ENCODE measurements at regions not wholly inside any gene's neighbourhood (a gene's known extent, or its start where the extent isn't known, plus 50 kb on each side); places are given as distances from the start of the nearest gene placed in this dataset.

DNA sequence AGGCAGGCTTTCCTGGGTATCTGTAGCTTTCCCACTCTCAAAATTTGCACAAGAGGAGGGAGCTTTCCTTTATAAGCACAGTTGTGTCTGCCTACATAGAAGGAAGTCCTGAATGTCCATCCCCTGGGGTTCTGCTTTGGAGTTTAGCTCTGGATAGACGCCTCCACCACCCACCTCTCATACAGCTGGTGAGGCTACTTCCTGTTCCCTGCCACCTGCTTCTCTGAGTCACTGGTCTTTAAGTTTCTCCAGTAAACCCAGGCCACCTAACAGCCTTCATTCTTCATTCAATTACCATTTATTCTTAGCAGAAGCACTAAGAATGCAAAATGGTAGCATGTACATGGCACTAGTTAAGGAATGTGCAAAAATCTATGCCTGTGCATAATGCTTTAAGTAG is 407.8 kb downstream of the CDH2 start:
- DNase-seq (ENCODE audit: extremely low spot score, insufficient read length, low read depth), result no peak
- FAIRE-seq, result no peak

GRCh38 chr18:27763936-27764335 is 413.0 kb downstream of the CDH2 start:
- DNase-seq (ENCODE audit: extremely low spot score, insufficient read length, low read depth) (no peak), FAIRE-seq (no peak)

DNA sequence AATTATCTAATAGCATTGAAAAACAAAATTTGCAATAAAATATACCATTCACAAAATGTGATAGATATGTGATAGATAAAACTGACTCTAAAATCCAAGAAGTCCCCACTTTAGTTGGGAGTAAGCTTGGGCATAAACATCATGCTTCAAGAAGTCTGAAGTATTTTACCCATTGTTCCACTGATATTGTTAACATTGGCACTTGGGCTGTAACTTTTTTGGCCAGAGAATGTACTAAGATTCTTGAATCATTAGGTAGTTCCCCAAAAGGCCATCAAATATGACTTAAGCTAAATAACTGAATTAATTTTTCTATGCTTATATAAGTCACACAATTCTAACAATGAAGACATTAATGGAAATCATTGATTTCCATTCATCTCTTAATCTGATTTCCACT is 413.6 kb downstream of the CDH2 start:
- DNase-seq (ENCODE audit: extremely low spot score, insufficient read length, low read depth), result no peak
- FAIRE-seq, result no peak

GRCh38 chr18:27762054-27762453 is 414.9 kb downstream of the CDH2 start:
- DNase-seq (ENCODE audit: extremely low spot score, insufficient read length, low read depth) (no peak), FAIRE-seq (no peak)

- FAIRE-seq (no peak), DNase-seq (ENCODE audit: extremely low spot score, insufficient read length, low read depth) (no peak)
Observed at GRCh38 chr18:27752944-27753343, 424.0 kb downstream of the CDH2 start.

DNA sequence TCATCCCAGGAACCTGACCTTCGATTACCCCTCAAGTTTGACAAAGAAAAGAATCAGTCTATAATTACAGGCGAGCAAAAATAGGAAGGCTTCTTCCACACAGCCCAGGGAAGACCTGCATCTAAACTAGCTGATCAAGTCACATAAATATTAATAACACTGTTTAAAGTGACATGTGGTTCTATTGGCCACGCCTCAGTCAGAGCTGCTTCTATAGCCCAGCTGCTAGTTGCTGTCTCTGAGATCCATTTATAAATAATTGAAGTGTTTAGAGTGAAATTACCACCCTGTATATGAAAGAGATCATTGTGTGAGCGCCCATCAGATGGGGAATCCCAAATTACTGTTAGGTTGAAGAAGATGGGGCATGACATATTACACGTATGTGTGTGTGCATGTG is 426.0 kb downstream of the CDH2 start:
- no peak for DNase-seq (ENCODE audit: extremely low spot score, insufficient read length, low read depth)
- no peak for FAIRE-seq

GRCh38 chr18:27750014-27750413 is 426.9 kb downstream of the CDH2 start:
- no peak for DNase-seq (ENCODE audit: extremely low spot score, insufficient read length, low read depth)

DNA sequence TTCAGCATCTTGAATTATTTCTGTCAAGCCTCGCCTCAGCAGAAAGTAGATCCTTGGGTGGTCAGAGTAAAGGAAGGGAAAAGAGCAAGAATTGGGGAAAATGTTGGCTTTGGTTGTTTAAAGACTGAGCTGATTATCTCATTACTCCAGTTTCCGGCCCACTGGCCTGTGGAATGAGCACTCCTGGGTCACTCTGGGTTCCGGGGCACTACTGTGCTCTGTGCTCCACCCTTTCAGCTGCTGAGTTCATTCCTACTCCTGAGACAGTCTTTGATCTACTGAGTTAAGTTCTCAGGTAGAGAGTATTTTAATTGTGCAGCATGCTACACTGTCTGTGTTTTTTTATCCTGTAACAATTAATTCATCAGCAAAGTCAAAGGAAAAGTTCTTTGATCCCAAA is 427.7 kb downstream of the CDH2 start:
- FAIRE-seq, result no peak

More at GRCh38 chr18:27750014-27750413, 426.9 kb downstream of the CDH2 start:
- no peak for FAIRE-seq

DNA sequence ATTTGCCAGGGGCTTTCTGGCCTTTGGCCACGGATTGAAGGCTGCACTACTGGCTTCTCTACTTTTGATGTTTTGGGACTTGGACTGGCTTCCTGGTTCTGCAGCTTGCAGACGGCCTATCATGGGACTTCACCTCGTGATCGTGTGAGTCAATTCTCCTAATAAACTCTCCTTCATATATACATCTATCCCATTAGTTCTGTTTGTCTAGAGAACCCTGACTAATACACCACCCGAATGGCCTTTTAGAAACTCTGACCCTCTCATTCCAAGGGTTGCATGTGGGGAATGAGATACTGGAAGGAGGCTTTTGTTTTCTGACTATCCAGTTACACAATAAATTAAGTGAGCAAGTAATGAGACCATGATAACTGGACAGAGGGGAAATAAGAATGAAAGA is 430.7 kb downstream of the CDH2 start:
- FAIRE-seq (no peak), DNase-seq (ENCODE audit: extremely low spot score, insufficient read length, low read depth) (no peak)

More for the DNA sequence above, 427.7 kb downstream of the CDH2 start:
- DNase-seq (ENCODE audit: extremely low spot score, insufficient read length, low read depth), result no peak

GRCh38 chr18:27735117-27735516 is 441.8 kb downstream of the CDH2 start:
- FAIRE-seq (no peak), DNase-seq (ENCODE audit: extremely low spot score, insufficient read length, low read depth) (no peak)

DNA sequence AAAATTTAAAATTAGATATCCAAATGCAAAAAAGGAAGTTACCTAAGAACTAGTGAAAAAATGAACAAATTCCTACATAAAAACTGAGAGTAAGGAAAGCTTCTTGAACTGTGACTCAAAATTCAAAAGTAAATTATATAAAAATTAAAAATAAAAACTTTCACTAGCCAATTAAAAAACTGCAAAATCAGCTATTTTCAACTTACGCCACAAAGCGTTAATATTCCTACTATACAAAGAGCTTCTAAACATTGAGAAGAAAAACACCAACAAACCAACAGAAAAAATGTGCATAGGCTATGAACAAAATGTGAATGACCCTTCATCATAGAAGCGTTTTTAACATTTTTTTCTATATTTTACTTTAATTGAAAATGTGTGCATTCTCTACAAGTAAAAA is 445.7 kb downstream of the CDH2 start:
- DNase-seq (ENCODE audit: extremely low spot score, insufficient read length, low read depth) (no peak), FAIRE-seq (no peak)

DNA sequence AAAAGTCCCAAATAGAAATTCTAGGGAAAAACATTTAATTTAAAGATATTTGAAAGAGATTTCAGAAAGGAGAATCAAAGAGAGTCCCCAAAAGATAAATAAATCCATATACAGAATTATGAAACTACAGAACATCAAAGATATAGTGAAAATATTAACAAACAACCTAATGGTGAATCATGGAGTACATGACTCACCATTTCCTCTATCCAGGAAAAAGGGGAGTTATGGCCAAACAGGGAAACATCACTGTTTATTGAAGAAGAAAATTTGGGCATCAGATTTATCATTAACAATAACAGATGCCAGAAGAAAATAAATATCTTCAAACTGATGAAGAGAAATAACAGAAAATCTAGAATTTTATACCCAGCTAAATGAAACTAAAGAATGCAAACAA is 448.3 kb downstream of the CDH2 start:
- DNase-seq (ENCODE audit: extremely low spot score, insufficient read length, low read depth) (no peak), FAIRE-seq (no peak)

DNA sequence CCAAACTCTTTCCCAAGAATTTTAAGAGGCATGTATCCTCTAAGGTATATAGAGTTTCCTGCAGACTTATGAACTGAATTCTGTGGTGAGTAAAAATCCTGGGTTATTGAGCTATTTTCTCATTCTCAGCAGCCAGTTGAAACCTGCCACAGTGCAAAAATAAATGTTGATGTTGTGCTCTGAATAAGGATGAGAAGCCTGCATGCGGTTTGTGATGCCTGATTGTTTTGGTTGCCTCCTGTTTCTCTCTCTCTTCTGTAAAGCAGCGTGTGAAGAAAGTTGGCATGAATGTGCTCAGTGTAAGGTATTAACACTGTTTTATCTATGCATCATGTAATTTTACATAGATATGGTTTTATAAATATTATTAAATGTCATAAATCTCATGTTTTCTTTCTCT is 452.6 kb downstream of the CDH2 start:
- FAIRE-seq, result no peak

DNA sequence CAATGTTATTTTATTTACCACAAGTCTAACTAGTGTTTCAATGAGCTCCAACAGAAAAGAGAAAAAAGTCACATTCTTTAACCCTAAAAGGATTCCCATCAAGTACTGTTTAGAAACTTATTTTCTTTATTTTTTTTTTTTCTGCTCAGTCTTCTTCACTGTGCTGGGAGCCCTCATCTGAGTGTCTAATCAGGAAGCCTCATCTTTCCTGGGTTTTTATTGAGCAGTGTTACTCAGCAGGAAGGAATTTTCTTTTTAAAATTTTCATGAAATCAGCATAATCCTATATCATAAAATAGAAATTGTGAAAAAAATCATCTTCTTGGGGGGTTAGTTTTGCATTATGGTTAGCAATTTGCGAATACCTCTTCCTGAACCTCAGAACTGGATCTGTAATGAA is 453.8 kb downstream of the CDH2 start:
- DNase-seq (ENCODE audit: extremely low spot score, insufficient read length, low read depth) (no peak), FAIRE-seq (no peak)

More for the DNA sequence above, 452.6 kb downstream of the CDH2 start:
- no peak for DNase-seq (ENCODE audit: extremely low spot score, insufficient read length, low read depth)

DNA sequence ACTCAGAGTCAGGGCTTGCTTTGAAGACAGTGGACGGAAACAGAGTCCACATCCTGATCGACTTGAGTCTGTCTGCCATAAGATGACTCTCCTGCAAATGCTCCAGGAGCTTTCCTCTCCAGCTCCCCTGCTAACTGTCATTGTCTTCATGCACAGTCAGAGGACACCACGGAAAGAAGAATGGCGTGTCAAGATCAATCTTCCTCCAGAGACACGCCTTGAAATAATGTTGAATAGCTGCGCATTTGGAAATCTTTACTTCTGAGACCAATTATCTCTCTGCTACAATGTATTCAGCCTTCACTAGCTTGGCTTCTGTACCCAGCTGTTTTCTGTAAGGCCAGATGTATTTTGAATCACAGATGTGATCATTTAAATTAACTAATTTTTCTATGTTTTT is 457.2 kb downstream of the CDH2 start:
- FAIRE-seq, result no peak
- DNase-seq (ENCODE audit: extremely low spot score, insufficient read length, low read depth), result no peak

- DNase-seq (ENCODE audit: extremely low spot score, insufficient read length, low read depth) (no peak), FAIRE-seq (no peak)
Observed at GRCh38 chr18:27717816-27718215, 459.1 kb downstream of the CDH2 start.

GRCh38 chr18:27717250-27717649 is 459.7 kb downstream of the CDH2 start:
- DNase-seq (ENCODE audit: extremely low spot score, insufficient read length, low read depth) (no peak), FAIRE-seq (no peak)

- DNase-seq (ENCODE audit: extremely low spot score, insufficient read length, low read depth) (no peak), FAIRE-seq (no peak)
Observed at GRCh38 chr18:27715751-27716150, 461.2 kb downstream of the CDH2 start.

- FAIRE-seq (no peak), DNase-seq (ENCODE audit: extremely low spot score, insufficient read length, low read depth) (no peak)
Observed at GRCh38 chr18:27713738-27714095, 463.2 kb downstream of the CDH2 start.

- no peak for DNase-seq (ENCODE audit: extremely low spot score, insufficient read length, low read depth)
- FAIRE-seq, result no peak
Observed at GRCh38 chr18:27713037-27713737, 463.7 kb downstream of the CDH2 start.

DNA sequence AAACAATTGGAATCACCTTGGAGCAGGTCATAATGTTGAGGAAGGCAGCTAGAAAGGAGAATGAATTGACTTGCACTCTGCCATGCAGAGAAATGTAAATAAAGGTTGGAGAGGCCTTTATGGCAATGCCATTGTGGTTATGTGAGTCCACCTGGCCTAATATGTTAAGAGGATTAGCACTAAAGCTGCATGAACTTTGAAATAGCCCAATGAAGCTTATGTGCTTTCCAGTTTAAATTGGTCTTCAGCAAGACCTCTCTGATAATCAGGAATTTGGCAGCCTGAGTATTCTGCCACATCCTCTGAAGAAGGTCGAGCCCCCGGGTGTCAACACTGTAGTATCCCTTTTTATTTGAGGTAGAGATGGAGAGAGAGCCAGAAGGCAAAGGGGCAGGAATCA is 464.9 kb downstream of the CDH2 start:
- FAIRE-seq (no peak), DNase-seq (ENCODE audit: extremely low spot score, insufficient read length, low read depth) (no peak)

GRCh38 chr18:27711382-27711781 is 465.5 kb downstream of the CDH2 start:
- FAIRE-seq (no peak), DNase-seq (ENCODE audit: extremely low spot score, insufficient read length, low read depth) (no peak)

Data from GM18507 (cell line).